GM19455 (cell line): ENCODE measurements at regions not wholly inside any gene's neighbourhood (a gene's known extent, or its start where the extent isn't known, plus 50 kb on each side); places are given as distances from the start of the nearest gene placed in this dataset.

Source experiments
- ATAC-seq: cut with Tn5 transposase; IDR thresholded peaks from one replicate; pipeline ENCODE4 v1.9.1; 2021; ENCODE audit not compliant: unreplicated experiment

DNA sequence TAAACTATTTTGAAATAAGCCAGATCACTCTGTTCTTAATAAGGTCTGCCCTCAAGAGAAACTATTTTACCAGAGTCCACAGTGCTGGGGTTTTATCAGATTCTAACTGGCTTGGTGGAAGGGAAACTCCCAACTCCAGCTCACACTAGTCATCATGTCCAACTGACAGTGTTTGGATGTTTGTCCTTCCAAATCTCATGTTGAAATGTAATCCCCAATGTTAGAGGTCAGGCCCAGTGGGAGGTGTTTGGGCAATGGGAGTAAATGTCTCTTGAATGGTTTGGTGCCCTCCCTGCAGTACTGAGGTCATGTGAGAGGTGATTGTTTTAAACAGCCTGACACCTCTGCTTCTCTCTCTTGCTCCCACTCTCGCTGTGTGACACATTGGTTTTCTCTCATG, 1301.0 kb upstream of the CDH8 start:
- ATAC-seq: no peak

DNA sequence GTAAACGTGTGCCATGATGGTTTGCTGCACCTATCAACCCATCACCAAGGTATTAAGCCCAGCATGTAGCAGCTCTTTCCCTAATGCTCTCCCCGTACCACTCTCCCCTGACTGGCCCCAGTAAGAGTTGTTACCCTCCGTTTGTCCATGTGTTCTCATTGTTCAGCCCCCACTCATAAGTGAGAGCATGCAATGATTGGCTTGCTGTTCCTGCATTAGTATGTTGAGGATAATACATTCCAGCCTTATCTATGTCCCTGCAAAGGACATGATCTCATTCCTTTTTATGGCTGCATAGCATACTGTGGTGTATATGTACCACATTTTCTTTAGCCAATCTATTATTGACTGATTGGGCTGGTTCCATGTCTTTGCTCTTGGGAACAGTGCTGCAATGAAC, 1294.9 kb upstream of the CDH8 start:
- ATAC-seq: no peak

DNA sequence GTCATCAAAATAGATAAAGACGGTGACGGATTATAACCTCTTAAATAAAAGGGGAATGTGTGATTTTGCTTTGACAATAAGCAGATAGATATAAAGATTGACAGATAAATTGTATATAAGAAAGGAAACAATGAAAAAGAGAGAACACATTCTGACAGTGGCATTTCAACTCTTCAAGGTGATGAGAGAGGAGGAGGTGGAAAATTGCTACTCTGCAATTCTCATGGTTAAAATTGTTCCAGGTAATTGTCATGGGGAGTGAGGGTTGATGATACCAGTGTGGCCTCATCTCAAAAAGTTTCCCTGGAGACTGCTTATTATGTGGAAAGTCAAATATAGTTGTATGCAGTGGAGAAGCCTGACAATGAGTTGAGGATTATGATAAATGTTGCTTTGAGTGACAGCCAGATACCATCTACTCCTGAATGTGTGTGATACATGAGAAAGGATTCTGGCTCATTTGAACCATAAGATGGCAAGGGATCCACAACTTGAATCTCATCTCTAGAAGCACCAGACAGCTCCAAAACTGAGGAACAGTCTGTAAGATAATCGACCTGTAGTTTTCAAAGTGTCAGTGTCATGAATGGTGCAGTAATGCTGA, 1290.6 kb upstream of the CDH8 start:
- no peak for ATAC-seq

DNA sequence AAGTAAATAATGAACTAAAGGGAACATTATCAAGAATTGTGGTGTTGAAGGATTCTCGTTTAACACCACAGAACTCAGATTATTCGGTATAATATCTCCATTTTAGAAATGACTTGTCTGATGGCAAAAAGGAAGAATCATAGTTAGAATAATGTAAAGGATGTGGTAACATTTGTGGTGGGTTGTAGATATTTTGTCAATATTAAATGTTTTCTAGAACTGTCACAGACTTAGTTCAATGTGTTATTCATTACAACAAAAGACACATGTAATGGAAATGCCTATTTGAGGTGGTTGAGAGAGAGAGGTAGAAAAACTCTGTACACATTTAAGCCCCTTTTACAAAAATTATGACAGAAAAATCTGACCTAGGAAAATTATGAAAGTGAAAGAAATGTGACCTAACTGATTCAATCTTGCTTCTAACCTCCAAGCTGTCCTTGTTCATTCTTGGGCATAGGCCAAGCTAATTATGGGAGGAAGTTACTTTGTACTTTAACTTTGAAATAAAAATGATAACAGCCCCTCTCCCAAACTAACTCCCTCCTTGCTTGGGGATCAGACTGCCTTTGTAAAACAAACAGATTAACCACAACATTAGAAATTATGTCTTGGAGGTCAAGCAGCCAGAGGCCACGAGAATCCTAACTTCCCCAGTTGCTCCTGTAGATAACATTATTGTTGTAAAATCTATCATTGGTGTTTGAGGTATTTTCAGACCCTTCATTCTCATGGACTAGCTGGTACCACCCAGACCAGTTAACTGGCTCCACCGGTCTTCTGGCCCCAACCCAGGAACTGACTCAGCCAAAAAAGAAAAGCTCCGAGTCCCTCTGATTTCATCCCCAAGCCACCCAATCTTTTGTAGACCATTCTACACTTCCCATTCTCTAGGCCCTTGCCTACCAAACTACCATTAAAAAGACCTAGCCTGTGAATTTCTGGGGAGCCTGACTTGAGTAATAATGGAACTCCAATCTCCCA, 1287.8 kb upstream of the CDH8 start:
- ATAC-seq: no peak

DNA sequence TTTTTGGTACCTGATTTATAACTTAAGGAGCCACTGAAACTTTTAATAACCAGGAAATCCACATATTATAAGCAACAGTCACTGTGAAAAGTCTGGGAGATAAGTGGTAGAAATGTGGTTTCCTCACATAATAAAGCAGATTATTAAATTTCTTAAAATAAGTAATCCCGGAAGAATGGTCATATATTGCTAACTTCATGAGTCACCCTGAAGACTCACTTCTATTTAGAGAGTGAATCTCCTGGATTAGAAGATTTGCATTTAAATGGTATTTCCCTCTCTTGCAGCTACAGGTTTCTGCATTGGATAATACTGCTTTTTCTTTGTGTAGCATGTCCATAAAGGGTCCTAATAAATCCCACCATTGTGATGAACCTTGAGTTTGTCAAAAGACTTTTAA, 1286.8 kb upstream of the CDH8 start:
- no peak for ATAC-seq

DNA sequence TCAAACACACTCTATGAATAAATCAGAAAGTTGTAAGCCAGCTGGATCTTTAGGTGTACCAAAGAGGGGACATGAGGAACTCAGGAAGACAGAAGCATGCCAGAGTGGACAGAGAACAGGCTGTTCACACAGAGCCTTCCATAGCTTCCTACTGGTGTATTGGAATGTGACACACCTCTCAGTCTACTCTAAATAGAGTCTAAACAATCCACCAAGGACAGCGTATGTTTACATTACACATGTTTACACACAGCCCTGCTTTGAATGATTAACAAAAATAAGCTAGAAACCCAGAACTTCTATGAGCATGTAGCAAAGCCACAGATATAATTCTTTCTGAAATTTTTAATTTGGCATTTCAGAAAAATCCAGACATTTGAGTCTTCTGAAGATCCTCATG, 1279.0 kb upstream of the CDH8 start:
- no peak for ATAC-seq

DNA sequence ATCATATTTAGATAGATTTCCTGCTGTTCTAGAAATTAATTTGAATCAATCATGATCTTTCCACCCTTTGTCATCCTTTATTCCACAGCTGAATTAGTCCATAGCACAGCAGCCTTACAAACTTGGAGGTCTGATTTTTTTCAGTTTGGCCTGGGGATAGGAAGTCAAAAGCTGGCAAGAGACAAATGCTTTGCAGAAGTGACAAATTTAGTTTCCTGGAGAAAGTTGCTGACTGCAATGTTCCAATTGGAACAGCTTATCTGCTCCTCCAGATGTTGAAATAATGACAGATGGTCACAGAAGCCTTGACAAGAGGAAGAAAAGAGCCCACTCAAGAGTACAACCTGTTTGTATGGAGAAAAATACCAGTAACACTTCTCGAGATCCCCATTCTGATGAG, 1276.1 kb upstream of the CDH8 start:
- ATAC-seq: no peak

DNA sequence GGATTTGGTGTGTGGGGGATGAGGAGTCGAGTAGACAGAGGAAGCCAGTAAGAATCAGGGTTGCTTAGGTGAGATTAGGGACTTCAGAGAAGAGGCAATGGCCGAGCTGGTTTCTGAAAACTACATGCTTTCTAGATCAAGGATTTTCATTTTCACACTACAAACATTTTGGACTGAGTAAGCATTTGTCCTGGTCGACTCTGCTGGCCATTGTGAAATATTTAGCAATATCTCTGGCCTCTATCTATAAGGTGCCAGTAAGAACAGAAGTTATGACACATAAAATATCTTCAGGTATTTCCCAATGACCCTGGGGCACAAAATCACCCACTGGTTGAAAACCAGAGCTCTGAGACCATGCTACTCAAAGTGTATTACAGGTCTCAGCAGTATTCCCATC, 1275.1 kb upstream of the CDH8 start:
- ATAC-seq: no peak

DNA sequence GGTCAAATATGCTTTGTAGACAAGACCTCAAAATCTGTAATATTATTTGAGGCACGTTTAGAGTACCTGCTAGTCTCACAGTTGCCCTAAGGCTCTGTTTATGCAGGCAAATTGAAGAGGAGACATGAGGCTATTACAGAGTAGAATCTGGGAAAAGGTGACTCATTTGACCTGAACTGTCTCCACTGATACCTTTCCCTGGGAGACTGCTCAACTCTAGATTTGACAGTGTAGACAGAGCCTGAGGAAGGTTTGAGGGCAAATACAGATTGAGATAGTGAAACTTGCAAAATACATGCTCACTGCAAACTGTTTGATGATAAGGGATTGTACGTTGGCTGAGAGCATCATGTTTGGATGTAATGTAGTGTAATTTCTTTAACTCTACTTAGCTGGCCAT, 1266.6 kb upstream of the CDH8 start:
- ATAC-seq: no peak

DNA sequence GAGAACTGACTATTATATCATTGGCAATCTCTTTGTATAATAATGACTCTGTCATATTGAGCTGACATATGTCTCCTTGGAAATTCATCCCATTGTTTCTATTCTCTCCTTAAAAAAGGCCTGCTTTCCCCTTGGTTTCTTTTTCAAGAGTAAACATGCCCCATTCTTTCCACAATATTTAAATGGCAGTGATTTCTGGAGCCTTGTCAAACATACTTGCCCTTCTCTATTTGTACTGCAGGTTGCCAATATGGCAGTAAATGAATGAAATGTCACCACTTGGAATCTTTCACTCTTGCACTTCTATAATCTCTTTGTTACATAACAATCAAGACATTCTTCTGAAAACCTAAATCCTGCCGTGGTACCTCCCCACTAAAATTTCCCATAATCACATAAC, 1265.1 kb upstream of the CDH8 start:
- no peak for ATAC-seq

DNA sequence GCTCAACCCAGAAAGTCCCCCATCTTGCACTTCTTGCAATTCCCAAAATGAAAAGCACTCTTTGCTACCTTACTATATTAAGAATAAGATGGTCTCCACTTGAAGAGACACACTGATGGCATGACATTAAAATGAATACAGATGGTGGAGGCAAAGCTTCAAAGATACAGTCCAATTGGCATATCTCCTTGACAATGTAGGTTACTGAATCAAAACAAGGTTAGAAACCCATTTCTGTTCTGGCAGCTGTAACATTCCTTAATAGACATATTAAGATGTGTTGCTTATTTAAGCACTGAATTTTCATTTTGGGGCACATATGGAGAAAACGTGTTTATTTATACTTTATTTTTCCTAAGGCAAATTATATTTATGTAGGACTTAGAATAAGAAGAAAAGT, 1262.8 kb upstream of the CDH8 start:
- ATAC-seq: no peak

DNA sequence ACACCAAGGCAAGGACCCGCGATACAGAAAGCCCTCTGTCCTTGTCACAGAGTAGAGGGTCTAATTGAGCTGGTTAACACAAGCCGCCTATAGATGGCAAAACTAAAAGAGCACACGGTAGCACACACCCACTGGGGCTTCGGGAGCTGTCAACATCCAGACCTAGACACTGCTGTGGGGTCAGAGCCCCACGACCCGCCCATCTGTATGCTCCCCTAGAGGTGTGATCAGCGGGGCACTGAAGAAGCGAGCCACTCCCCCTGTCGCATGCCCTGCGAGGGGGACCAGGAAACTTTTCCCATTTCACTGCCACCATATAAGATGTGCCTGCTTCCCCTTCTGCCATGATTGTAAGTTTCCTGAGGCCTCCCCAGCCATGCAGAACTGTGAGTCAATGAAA, 1255.8 kb upstream of the CDH8 start:
- no peak for ATAC-seq

DNA sequence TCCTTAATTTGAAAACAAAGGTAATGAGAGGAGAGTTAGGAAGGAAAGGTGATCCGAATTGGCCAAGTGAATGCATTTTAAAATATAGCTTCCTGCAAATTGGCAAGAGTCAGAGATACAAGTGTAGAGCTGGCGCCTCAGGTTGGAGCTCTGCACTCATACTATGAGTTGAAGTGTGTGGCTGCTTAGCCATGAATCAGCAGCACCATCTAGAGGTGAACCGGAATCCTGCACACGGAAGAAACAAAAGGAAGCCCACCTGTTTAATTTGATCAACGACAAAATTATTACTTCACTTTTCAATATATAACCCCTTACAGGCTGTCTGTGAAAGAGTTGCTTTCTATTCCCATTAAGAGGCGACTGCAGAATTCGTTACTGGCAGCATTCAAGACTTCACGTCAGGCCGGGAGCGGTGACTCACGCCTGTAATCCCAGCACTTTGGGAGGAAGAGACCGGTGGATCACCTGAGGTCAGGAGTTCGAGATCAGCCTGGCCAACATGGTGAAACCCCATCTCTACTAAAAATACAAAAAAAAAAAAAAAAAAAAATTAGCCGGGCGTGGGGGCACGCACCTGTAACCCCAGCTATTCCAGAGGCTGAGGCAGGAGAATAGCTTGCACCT, 1253.7 kb upstream of the CDH8 start:
- ATAC-seq: no peak

DNA sequence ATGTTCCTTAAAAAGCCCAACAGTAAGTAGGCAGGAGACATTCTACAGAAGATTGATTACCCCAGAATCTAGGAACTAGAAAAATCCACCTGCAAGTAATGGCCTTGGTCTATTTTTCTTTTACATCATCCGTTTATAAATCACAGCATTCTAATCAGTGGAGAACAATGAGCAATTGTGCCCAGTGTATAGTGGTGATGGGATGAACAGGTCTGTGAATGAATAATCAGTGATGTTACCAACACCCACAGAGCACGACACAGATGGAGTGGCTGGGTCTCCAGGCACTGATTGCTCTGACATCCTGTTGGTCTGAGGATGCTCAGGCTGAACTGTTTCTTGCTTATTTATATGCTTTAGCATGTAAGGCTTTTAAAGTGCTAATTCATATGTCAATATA, 1251.2 kb upstream of the CDH8 start:
- ATAC-seq: no peak

DNA sequence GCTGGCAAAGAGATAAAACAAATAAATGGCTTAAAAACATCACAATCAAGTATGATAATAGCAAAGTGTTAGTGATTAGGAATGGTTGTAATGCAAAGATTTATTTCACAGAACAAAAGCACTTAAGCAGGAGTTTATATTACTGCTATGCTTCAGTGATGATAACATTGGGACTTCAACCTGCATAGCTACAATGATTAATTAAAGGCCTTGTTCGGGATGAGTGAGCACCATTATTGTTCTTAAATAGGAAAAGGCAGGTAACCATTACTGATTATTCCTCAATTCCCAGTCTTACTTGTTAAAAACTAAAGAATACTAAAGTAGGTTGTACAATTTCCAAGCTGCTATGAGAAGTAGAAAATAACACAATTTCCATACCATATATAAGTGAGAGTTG, 1247.5 kb upstream of the CDH8 start:
- ATAC-seq: no peak

DNA sequence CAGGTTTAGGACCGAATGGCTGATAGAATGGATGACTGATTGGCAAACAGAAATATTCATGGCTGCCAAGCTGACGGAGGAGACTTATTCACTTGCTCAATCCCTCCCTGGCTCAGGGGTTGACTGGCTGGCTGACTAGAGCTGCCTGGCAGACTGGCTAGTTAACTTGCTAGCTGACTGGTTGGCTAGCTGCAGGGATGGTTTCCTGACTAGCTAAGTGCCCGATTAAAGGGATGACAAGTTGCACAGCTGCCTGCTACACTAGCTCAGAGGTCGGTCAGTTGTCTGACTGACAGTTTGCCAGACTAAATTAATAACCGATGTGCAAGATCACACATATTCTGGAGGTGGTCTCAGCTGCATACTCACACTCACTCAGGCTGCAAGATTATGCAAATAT, 1208.4 kb upstream of the CDH8 start:
- no peak for ATAC-seq

DNA sequence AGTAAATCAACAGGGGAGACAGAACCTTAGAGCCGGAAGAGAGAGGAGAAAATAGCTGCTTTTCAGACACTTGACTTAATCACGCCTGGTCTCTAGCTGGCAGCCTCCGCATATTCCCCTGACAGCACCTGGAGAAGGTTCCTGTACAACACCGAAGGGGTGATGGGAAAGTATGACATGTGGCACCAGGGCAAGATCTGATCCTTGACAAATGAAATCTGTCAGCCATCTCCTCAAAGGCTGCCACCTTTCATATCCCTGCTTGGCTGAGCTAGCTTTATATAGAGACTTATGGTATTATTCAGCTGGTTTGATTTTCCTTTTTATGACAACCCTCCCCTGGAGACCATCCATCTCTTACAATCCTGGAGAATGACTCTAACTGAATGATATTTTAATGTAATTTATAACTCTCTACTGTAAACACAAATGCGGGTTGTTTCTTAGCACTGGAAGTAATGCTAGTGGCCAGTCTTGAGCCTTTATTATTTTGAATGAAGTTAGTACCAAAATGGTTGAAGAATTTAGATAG, 1205.3 kb upstream of the CDH8 start:
- no peak for ATAC-seq

DNA sequence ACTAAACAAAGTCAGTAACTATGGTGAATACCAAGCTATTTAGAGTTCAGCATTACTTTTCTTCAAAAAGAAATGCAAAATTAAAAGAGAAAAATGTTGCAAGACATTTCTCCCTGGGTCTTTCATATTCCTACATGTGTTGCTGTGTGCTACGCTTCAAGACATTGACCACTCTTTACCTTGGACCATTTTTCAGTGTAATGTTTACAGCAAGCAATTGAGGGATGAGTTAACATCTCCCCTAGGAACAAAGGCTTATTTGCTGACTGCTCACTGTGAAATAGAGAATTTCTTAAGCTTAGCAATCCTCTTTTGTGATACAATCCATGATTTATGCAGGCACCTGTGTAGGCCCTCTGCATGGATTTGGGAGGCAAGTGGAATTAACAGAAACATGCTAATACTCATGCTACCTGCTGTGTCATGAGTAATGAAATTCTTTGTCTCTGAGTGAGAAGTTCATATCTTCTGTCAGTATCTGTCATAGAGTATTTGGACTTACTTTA, 1202.9 kb upstream of the CDH8 start:
- no peak for ATAC-seq

DNA sequence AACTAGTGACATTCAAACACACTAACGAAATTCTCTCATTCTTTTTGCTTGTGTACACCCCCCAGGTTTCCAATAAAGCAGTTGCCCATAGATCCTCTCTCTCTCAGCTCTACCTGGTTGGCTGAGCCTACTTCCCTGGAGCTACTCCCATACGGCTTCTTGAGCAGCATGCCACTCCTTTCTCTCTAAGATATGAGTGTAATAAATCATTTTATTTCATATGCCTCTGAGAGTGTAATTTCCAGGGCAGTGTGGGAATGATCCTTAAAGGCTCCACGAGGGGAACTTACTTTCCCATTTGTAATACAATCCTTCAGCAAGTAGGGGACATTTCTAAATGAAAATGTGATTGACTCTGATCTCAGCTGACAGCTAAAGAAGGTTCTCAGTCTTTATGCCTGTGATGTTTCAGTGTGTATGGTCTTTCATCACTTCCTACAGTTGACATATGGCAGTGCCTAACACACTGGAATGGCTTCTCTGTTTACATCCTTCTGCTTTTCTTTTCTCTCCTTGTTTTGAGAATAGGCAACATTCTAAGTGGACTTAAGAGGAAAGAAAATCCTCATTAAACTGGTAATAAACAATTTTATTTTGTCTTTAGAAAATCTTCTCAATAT, 1194.3 kb upstream of the CDH8 start:
- no peak for ATAC-seq

DNA sequence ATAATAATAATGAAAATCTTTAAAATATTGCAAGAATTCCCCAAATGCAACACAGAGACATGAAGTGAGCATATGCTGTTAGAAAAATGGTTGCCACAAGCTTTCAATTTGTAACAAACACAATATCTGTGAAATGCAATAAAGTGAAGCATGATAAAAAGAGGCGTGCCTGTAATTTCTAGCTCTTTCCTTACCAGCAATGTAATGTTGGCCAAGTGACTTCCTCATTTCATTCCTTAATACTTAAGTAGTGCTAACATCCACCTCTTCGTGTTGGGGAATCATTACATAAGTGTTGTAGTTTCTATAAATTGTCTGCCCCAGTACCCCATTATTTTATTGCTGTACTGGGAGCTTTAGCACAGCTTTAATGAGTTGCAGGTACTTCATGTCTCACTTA, 1192.0 kb upstream of the CDH8 start:
- no peak for ATAC-seq

DNA sequence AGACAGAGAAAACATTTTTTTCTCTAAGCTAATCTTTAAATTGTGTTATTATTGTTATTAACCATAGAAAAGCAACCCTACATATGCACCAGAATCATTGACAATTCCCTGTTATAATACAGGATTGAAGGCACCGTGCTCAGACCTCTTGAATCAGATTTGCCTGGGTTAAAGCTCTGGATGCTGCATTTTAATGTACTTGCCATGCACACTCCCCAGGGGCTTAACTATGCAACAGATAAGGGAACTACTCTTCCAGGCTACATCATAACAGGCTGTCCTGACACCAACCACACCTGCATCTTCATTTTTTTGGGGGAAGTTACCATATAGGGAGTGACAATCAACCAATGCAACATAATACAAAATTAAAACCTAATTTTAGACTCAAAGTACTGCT, 1187.6 kb upstream of the CDH8 start:
- no peak for ATAC-seq
